ENCODE measurements at regions not wholly inside any gene's neighbourhood (a gene's known extent, or its start where the extent isn't known, plus 50 kb on each side); places are given as distances from the start of the nearest gene placed in this dataset.

GRCh38 chr6:138034229-138034628, 73.0 kb downstream of the PERP start:
- Histone ChIP-seq H3K27ac (no peak overlapping the region), H3K79me2 (no peaks in the 10 kb centered on the region), H3K4me1 (no peaks in the 10 kb centered on the region), H3K27me3 (ENCODE audit: control insufficient read depth, insufficient read depth, low read length) (no peaks in the 10 kb centered on the region), H3K4me2 (ENCODE audit: low read length) (no peak overlapping the region), H3K36me3 (ENCODE audit: control insufficient read depth, insufficient read depth, low read length) (no peaks in the 10 kb centered on the region), H3K9ac (no peak overlapping the region), H3K4me3 (ENCODE audit: low read depth, low read length) (no peak overlapping the region), H2AFZ (no peak overlapping the region), H3K9me3 (ENCODE audit: control insufficient read depth, low read length) (no peaks in the 10 kb centered on the region)
- TF ChIP-seq, protein P1, sequence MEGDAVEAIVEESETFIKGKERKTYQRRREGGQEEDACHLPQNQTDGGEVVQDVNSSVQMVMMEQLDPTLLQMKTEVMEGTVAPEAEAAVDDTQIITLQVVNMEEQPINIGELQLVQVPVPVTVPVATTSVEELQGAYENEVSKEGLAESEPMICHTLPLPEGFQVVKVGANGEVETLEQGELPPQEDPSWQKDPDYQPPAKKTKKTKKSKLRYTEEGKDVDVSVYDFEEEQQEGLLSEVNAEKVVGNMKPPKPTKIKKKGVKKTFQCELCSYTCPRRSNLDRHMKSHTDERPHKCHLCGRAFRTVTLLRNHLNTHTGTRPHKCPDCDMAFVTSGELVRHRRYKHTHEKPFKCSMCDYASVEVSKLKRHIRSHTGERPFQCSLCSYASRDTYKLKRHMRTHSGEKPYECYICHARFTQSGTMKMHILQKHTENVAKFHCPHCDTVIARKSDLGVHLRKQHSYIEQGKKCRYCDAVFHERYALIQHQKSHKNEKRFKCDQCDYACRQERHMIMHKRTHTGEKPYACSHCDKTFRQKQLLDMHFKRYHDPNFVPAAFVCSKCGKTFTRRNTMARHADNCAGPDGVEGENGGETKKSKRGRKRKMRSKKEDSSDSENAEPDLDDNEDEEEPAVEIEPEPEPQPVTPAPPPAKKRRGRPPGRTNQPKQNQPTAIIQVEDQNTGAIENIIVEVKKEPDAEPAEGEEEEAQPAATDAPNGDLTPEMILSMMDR (IDR thresholded peaks at IDR 0.05): no peak

DNA sequence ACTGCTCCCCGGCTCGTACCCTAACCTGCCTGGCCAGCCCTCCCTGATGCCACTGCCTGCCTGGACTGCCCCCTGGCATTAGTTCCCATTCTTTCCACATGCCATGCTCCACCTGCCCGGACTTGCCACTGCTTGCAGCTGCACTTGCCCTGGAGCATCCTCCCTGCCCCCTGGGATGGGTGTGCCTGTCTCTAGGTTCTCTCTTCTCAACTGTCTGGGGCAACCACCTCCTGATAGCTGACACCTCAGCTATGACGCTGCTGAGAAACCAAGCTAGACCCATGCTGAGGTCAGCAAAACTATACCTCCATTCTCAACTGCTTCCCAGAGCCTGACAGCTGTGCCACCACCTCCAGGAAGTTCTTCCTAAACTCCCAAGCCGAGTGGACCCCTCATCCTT, 72.1 kb downstream of the PERP start:
- H3K4me2 ChIP-seq (ENCODE audit: low read length): no peak overlapping the region
- H3K79me2 ChIP-seq: no peaks in the 10 kb centered on the region
- H3K9me3 ChIP-seq (ENCODE audit: control insufficient read depth, low read length): no peaks in the 10 kb centered on the region
- no peaks in the 10 kb centered on the region for H3K4me1 ChIP-seq
- no peak overlapping the region for H3K4me3 ChIP-seq (ENCODE audit: low read depth, low read length)
- no peak overlapping the region for H3K9ac ChIP-seq
- H3K27me3 ChIP-seq (ENCODE audit: control insufficient read depth, insufficient read depth, low read length): no peaks in the 10 kb centered on the region
- H2AFZ ChIP-seq: no peak overlapping the region
- TF ChIP-seq, protein P1 (IDR thresholded peaks at IDR 0.05): no peak
- H3K36me3 ChIP-seq (ENCODE audit: control insufficient read depth, insufficient read depth, low read length): no peaks in the 10 kb centered on the region
- no peak overlapping the region for H3K27ac ChIP-seq

- H3K4me3 ChIP-seq (ENCODE audit: low read depth, low read length): no peak overlapping the region
- H3K4me1 ChIP-seq: no peaks in the 10 kb centered on the region
- no peaks in the 10 kb centered on the region for H3K27me3 ChIP-seq (ENCODE audit: control insufficient read depth, insufficient read depth, low read length)
- no peaks in the 10 kb centered on the region for H3K9me3 ChIP-seq (ENCODE audit: control insufficient read depth, low read length)
- H3K36me3 ChIP-seq (ENCODE audit: control insufficient read depth, insufficient read depth, low read length): no peaks in the 10 kb centered on the region
- TF ChIP-seq, protein P1 (IDR thresholded peaks at IDR 0.05): no peak
- no peaks in the 10 kb centered on the region for H3K79me2 ChIP-seq
- H2AFZ ChIP-seq: no peak overlapping the region
- no peak overlapping the region for H3K27ac ChIP-seq
- H3K4me2 ChIP-seq (ENCODE audit: low read length): no peak overlapping the region
- no peak overlapping the region for H3K9ac ChIP-seq
Observed at GRCh38 chr6:138036111-138036510, 71.1 kb downstream of the PERP start.

DNA sequence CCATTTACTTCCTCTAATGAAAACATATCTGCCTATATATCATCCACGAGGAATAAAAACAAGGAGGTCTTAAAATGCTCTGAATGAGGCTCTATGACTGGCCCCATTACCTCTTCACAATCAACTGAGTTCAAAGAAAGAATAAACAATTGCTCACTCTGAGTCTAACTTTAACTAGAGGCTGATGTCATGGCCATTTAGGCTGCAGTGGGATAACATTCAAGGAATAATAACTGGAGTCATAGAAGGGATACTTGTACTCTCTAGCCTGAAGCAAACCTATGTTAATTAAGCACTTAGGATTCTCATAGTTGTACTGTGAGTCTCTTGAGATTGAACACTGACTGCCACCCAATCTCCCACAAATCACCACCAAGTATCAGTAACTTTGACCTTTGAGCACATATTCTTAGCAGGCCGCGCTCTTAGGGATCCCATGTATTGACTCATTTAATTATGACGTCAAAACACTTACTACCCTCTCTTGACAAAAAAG, 70.2 kb downstream of the PERP start:
- H3K4me1 ChIP-seq: no peaks in the 10 kb centered on the region
- no peak overlapping the region for H3K4me3 ChIP-seq (ENCODE audit: low read depth, low read length)
- H3K27ac ChIP-seq: no peak overlapping the region
- no peak overlapping the region for H3K9ac ChIP-seq
- no peak overlapping the region for H3K4me2 ChIP-seq (ENCODE audit: low read length)
- H3K27me3 ChIP-seq (ENCODE audit: control insufficient read depth, insufficient read depth, low read length): no peaks in the 10 kb centered on the region
- no peaks in the 10 kb centered on the region for H3K36me3 ChIP-seq (ENCODE audit: control insufficient read depth, insufficient read depth, low read length)
- TF ChIP-seq, protein P1 (IDR thresholded peaks at IDR 0.05): no peak
- H3K9me3 ChIP-seq (ENCODE audit: control insufficient read depth, low read length): no peaks in the 10 kb centered on the region
- no peak overlapping the region for H2AFZ ChIP-seq
- H3K79me2 ChIP-seq: no peaks in the 10 kb centered on the region

DNA sequence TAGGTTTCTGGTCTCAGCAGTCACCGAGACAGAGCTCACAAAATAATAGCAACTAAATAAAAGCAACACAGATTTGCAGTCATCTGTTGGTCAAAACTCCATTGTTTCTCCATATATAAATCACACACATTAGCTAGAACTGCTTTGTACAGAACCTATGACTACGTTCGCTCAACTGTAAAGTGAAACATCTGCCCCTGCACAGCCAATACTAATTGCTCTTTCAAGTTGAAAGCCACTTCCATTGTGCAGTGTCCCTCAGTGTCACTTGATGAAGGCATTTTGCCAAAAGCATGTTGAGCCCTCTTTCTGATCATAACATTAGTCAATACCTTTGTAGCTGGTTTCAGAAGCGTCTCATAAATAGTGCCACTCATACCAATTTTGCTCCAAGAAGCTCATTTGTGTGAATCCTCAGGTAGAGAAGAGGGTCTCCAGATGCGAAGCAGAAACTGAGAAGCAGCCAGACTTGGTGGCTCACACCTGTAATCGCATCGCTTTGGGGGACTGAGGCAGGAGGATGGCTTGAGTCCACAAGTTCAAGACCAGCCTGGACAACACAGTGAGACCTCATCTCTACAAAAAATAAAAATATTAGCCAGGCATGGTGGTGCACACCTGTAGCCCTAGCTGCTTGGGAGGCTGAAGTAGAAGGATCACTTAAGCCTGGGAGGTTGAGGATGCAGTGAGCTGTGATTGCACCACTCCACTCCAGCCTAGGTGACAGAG, 68.9 kb downstream of the PERP start:
- no peak overlapping the region for H3K4me3 ChIP-seq (ENCODE audit: low read depth, low read length)
- H3K36me3 ChIP-seq (ENCODE audit: control insufficient read depth, insufficient read depth, low read length): no peaks in the 10 kb centered on the region
- TF ChIP-seq, protein P1 (IDR thresholded peaks at IDR 0.05): no peak
- no peaks in the 10 kb centered on the region for H3K27me3 ChIP-seq (ENCODE audit: control insufficient read depth, insufficient read depth, low read length)
- no peak overlapping the region for H3K27ac ChIP-seq
- no peaks in the 10 kb centered on the region for H3K9me3 ChIP-seq (ENCODE audit: control insufficient read depth, low read length)
- H3K79me2 ChIP-seq: no peaks in the 10 kb centered on the region
- no peaks in the 10 kb centered on the region for H3K4me1 ChIP-seq
- H3K4me2 ChIP-seq (ENCODE audit: low read length): no peak overlapping the region
- H3K9ac ChIP-seq: no peak overlapping the region
- no peak overlapping the region for H2AFZ ChIP-seq

Data from parathyroid adenoma (tissue), 2 donors.